ENCODE measurements at regions not wholly inside any gene's neighbourhood (a gene's known extent, or its start where the extent isn't known, plus 50 kb on each side); places are given as distances from the start of the nearest gene placed in this dataset.

GRCh38 chr11:126114486-126115126 lies 51.9 kb upstream of the CDON start:
- Histone ChIP-seq H3K9me3 (no peaks in the 10 kb centered on the region), H3K4me3 (no peak overlapping the region), H3K36me3 (no peaks in the 10 kb centered on the region), H3K27ac (peak overlapping the region; percentile 74 to 76), H3K4me1 (peaks cover 24 to 52% of the 10 kb centered on the region in 2 donors), H3K27me3 (no peaks in the 10 kb centered on the region)
- TF ChIP-seq CTCF (IDR thresholded peaks at IDR 0.05): no peak
- intact Hi-C loops (cut with DNase I): loop anchor here (5.0 to 10.0 kb wide), 7 partner anchors 212 to 2000 kb away; partner anchors contain the start of genes DDX25, HYLS1, PKNOX2 and PUS3
- DNase-seq (ENCODE audit: low spot score in 2 of 2): no peak

DNA sequence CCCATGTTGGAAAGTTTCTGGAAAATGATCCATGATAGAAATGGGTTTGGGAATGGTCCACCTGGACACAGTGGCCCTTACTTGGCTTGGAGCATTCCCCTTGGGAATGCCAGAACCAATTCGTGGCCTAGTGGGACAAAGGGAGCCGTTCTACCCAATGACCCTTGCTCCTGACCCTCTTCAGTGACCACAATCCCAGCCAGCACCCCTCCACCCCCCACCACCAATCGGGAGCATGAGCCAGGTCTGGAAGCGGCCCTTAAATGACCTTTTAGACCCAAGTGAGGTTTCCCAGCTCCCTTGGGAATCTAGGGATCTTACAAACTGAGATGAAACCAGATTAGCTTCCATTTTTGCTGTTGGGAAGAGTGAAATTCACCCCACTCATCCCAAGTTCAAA lies 51.3 kb upstream of the CDON start:
- no peak for TF ChIP-seq CTCF (IDR thresholded peaks at IDR 0.05)
- intact Hi-C loops (cut with DNase I): loop anchor here (1.0 to 10.0 kb wide), 10 partner anchors 51 to 1999 kb away; partner anchors contain the start of genes DDX25, FAM118B, HYLS1 and PKNOX2
- no peaks in the 10 kb centered on the region for H3K27me3 ChIP-seq
- H3K36me3 ChIP-seq: no peaks in the 10 kb centered on the region
- H3K27ac ChIP-seq: peak overlapping the region; percentile 74 to 76
- DNase-seq (ENCODE audit: low spot score in 2 of 2): no peak
- no peaks in the 10 kb centered on the region for H3K9me3 ChIP-seq
- peaks cover 24 to 53% of the 10 kb centered on the region in 2 donors for H3K4me1 ChIP-seq
- peak overlapping the region in 1 of 2 donors; percentile 6 for H3K4me3 ChIP-seq

DNA sequence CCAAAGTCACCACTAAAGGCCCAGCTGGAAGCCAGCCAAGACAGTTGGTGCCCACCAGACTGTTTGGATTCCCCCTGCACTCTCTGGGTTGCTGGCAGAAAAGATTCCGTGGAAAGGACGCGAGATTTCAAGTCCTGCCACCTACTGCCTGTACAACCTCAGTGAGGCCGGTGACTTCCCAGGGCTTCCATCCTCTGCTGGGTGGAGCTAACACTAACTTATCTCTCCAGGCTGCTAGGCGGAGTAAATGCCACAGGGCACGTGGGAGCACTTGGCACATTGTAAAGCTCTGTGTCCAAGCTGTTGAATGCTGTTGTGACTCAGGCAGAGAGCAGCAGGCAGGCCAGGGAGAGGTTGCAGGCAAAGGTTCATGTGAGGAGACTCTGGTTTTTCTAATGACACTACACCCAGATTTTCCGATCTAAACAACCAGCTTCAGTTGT lies 50.9 kb upstream of the CDON start:
- Histone ChIP-seq H3K9me3 (no peaks in the 10 kb centered on the region), H3K27ac (peak overlapping the region; percentile 74 to 76), H3K36me3 (no peaks in the 10 kb centered on the region), H3K4me3 (no peak overlapping the region), H3K4me1 (peaks cover 24 to 53% of the 10 kb centered on the region in 2 donors), H3K27me3 (no peaks in the 10 kb centered on the region)
- intact Hi-C loops (cut with DNase I): loop anchor here (1.0 to 10.0 kb wide), 10 partner anchors 50 to 1999 kb away; partner anchors contain the start of genes DDX25, FAM118B, HYLS1 and PKNOX2
- DNase-seq (ENCODE audit: low spot score in 2 of 2): peak; percentile 85 to 97
- TF ChIP-seq CTCF (IDR thresholded peaks at IDR 0.05): peak in 1 of 3 experiments; percentile 26

- Histone ChIP-seq H3K9me3 (no peaks in the 10 kb centered on the region), H3K27me3 (no peaks in the 10 kb centered on the region), H3K36me3 (no peaks in the 10 kb centered on the region), H3K4me3 (no peak overlapping the region), H3K27ac (peak overlapping the region; percentile 48 to 76), H3K4me1 (peaks cover 24 to 53% of the 10 kb centered on the region in 2 donors)
- intact Hi-C loops (cut with DNase I): loop anchor here (1.0 to 10.0 kb wide), 10 partner anchors 50 to 1998 kb away; partner anchors contain the start of genes DDX25, FAM118B, HYLS1 and PKNOX2
- no peak for DNase-seq (ENCODE audit: low spot score in 2 of 2)
- no peak for TF ChIP-seq CTCF (IDR thresholded peaks at IDR 0.05)
Observed at GRCh38 chr11:126113012-126113411, 50.3 kb upstream of the CDON start.

DNA sequence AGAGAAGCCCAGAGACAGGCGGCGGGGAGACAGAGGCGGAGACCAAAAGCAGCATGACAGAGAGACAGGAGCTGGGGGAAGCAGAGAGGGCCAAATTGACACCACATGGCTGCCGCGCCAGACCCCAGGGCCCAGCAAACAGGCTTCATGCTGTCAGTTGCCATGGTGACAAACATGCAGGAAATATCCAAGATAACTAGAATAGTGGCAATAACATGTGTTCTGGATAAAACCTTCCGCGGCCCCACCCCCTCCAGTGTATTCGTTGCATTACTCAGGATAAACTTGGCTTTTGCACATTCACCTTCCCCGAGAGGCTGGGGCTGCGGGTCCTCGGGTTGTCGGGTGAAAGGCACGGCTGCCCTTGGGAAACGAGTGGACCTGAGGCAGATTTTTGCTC lies 49.9 kb upstream of the CDON start:
- peaks cover 24 to 53% of the 10 kb centered on the region in 2 donors for H3K4me1 ChIP-seq
- H3K27ac ChIP-seq: peak overlapping the region; percentile 48 to 71
- H3K9me3 ChIP-seq: no peaks in the 10 kb centered on the region
- TF ChIP-seq CTCF (IDR thresholded peaks at IDR 0.05): no peak
- H3K4me3 ChIP-seq: no peak overlapping the region
- peak in 1 of 2 donors; percentile 74 for DNase-seq (ENCODE audit: low spot score in 2 of 2)
- no peaks in the 10 kb centered on the region for H3K27me3 ChIP-seq
- intact Hi-C loops (cut with DNase I): loop anchor here (2.0 to 10.0 kb wide), 8 partner anchors 98 to 1998 kb away; partner anchors contain the start of genes DDX25, FAM118B, HYLS1 and PKNOX2
- no peaks in the 10 kb centered on the region for H3K36me3 ChIP-seq

All from ascending aorta (tissue), 2 donors.